NCI-H2227 (cell line): ENCODE measurements at regions not wholly inside any gene's neighbourhood (a gene's known extent, or its start where the extent isn't known, plus 50 kb on each side); places are given as distances from the start of the nearest gene placed in this dataset.
"Not testable (repeated sequence)": the region's sequence is repeated elsewhere in the genome, so short reads cannot be mapped to it uniquely, and the experiment has no call there.

ENCODE experiments used
- DNase-seq: peaks from one replicate; lab custom pipeline; 2025; ENCODE audit not compliant: unreplicated experiment; lab: John Stamatoyannopoulos, UW

- no peak for DNase-seq
These were observed 171.1 kb downstream of the ZNF621 start for GRCh38 chr3:40695848-40696247.

- DNase-seq, result not testable (repeated sequence)
These were observed 173.9 kb downstream of the ZNF621 start for GRCh38 chr3:40698611-40699010.

GRCh38 chr3:40701016-40701588 lies 176.3 kb downstream of the ZNF621 start:
- DNase-seq, result no peak

- no peak for DNase-seq
These were observed 179.5 kb downstream of the ZNF621 start for GRCh38 chr3:40704224-40704623.

- no peak for DNase-seq
These were observed 180.9 kb downstream of the ZNF621 start for GRCh38 chr3:40705663-40706062.

DNA sequence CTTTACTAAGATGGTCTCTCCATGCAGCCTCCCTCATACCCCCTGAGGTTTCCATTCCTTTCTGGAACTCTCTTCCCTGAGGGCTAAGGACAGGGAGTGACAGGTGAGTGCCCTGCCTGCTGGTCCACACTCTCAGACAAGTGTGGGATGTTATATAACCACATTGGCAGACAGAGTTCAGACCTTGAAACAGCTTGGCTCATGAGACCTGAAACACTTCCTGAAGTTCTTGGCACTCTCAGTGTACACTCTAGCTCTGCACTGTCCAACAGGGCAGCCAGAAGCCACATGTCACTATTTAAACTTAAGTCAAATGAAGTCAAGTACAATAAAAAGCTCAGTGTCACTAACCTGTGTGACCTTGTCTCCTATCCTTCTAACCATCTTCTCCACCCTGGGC lies 188.5 kb downstream of the ZNF621 start:
- no peak for DNase-seq

DNA sequence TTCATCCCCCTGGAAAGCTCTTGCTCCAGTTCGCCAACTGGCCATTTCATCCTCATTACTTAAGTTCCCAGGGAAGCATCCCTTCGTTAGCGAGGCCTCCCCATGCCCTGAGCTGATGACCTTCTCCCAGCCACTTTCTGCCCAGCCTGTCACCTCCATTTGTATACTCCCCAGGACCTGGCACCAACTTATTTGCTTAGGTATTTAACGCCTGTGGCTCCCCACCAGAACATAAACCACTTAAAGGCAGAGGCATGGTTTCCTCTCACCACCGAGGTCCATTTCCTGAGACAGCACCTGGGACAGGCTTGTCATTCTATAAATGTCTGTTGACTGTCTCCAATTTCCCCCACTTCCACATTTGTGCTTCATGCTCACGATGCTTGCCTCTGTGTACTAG lies 189.0 kb downstream of the ZNF621 start:
- DNase-seq, result no peak

DNA sequence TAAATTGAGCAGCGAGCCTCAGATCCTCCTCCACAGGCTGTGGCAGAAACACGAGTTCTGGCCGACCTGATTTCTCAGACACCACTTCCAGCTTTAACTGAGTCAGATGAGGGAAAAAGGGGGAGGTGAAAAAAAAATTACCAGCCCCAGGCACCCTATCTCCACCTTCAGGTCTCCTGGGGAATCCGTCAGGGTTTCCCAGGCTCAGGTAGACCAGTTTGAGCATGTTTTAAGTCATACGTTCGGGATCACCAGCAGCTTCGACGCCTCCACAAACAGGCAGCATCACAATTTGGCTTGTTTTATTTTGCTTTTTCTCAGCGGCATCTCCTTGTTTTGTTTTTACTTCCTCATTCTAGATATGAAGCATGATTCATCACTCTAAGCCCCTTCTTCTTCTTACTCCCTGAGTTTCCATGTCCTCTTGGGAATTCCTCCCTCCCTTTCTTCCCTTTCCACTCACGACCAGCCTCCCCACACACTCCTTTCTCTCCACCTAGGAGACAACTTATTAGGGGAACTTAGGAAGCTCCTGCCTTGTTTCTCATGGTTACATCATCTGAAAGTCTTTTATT lies 190.1 kb downstream of the ZNF621 start:
- no peak for DNase-seq

- no peak for DNase-seq
These were observed 190.8 kb downstream of the ZNF621 start for GRCh38 chr3:40715551-40715950.

GRCh38 chr3:40717471-40717870 lies 192.7 kb downstream of the ZNF621 start:
- DNase-seq, result no peak

DNA sequence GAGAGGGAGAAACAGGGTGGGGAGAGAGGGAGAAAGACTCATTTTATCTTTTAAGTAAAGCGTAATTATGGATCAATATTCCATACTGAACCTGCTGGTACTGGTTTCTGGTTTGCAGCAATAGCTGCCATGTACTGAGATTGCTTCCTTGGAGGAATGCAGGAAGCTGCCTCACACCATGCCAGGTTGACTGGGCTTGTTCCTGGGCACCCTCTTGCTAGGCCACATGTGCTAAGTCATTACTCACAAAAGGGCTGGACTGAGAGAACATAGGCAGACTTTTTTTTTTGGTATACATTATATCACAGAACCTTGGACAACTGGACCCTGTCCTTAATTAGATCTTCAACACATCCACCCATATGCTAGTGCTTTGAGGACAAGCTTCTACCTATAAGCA lies 193.4 kb downstream of the ZNF621 start:
- no peak for DNase-seq

DNA sequence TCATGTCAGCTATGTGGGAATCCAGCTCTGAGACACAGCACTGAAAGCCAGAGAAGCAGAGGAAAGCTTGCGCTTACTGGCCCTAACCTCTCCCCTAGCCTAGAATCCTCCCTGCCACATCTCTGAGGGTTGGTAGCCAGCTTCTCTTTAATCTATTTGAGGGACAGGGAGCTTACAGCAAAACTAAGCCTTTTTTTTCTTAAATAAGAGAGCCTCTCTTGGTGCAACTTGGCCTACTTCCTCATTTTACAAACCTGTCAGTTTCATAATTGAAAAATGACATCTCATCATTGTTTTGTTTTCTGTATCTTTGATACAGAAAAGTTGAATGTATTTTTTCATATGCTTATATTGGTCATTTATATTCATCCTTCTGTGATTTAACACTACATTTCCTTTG lies 193.9 kb downstream of the ZNF621 start:
- no peak for DNase-seq

DNA sequence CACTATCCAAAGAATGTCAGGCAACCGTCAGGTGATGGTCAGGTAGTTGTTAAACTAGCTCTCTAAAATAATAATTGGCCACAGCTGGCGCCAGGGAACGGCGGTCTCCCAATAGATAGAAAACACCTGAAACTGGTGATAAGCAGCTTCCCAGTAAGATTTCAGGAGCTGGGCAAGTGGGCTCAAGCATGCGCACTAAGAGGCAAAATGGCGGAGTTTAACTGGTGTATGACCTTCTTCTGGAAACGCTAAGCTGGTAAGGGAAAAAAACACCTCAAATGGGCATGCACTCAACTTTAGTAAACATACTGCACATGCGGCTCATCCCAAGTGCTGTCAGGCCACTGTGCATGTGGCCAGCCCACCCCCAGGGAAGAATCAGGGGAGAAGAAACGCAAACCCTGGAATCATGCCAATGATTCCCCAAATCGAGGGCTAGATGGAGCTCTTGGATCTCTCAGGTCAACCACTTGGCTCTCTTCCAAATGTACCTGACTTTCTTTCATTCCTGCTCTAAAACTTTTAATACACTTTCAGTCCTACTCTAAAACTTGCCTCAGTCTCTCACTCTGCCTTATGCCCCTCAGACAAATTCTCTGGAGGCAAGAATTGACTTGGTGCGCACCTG lies 195.0 kb downstream of the ZNF621 start:
- DNase-seq, result peak; percentile 57

- DNase-seq, result no peak
These were observed 195.6 kb downstream of the ZNF621 start for GRCh38 chr3:40720341-40720740.

GRCh38 chr3:40720863-40721262 lies 196.1 kb downstream of the ZNF621 start:
- DNase-seq, result no peak

GRCh38 chr3:40723083-40723660 lies 198.4 kb downstream of the ZNF621 start:
- no peak for DNase-seq

GRCh38 chr3:40725031-40725430 lies 200.3 kb downstream of the ZNF621 start:
- DNase-seq, result no peak

DNA sequence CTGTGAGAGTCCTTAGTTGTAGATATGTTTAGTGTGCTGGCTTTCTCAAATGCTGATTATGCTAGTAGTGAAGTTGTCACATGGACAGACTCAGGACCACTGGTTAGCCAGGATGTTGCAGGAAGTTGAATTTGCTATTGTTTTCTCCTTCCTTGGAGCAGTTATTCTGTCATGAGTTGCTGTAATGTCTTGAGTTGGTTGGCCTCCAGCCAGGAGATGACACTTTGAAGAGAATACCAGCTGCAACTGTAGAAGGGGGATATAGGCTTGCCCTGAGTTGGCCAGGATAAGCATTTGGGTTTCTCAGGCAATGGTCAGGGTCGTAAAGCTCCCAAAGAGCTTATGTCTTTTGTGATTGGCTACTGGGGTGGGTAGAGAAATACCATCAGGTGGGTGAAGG lies 206.7 kb downstream of the ZNF621 start:
- DNase-seq, result no peak

- DNase-seq, result no peak
These were observed 212.2 kb downstream of the ZNF621 start for GRCh38 chr3:40736943-40737342.

DNA sequence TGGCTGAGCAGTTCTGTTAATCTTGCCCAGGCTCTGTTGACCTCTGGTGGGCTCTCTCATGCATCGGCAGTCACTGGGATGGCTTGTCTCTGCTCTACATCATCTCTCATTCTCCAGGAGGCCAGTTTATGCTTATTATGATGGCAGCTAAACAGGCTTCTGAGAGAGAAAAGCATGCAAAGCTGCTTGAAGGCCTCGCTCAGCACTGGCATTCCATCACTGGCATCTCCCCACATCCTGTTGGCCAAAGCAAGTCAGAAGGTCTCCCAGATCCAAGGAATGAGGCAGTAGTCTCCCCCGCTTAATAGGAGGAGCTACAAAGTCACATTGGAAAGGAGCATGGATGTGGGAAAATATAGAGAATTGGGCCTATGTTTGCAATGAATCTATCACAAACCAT lies 212.6 kb downstream of the ZNF621 start:
- DNase-seq, result no peak

DNA sequence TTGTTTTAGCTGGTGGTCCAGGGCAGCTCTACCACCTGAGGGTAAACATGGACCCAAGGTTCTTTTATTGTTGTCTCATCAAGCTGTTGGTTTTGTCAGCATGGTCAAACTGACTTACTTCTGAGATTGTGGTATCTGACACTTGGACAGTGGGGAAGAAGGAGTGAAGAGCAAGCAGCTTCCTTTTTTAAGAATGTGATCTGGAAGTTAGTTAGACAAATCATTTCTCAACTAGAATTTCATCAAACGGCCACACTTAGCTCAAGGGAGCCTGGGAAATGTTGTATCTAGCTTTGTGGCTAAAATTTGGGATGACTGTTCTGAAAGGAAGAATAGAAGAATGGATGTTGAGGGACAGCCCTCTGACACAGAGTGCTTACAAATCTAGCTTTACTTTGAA lies 215.2 kb downstream of the ZNF621 start:
- no peak for DNase-seq

- DNase-seq, result peak; percentile 22
These were observed 217.0 kb downstream of the ZNF621 start for GRCh38 chr3:40741729-40742128.
